HEK293T (cell line): ENCODE measurements at regions not wholly inside any gene's neighbourhood (a gene's known extent, or its start where the extent isn't known, plus 50 kb on each side); places are given as distances from the start of the nearest gene placed in this dataset.
A peak's percentile ranks its signal among the peaks of the same experiment; 100 is the strongest.

Source experiments
- CTCF ChIA-PET: fragments of 350-600 bp; formaldehyde crosslinking; extraction: SDS; loops from one replicate; lab custom pipeline; 2021; ENCODE audit warnings: antibody characterized with exemption, inconsistent platforms; lab: Yijun Ruan, JAX
- POLR2A ChIA-PET: fragments of 350-600 bp; formaldehyde crosslinking; extraction: SDS; loops from one replicate; lab custom pipeline; 2020; ENCODE audit warnings: antibody characterized with exemption, inconsistent platforms; lab: Yijun Ruan, JAX
- DNase-seq: peaks from one replicate; pipeline ENCODE4 v3.0.0; 2012; ENCODE audit warnings: mixed read lengths; ENCODE audit errors: extremely low spot score
- ARNT ChIP-seq: fragments of 450-650 bp; IDR thresholded peaks from 2 replicates; pipeline ENCODE4 v1.6.1; 2017; ENCODE audit warnings: mild to moderate bottlenecking
- BHLHE40 ChIP-seq: fragments of 450-650 bp; IDR thresholded peaks from 2 replicates; pipeline ENCODE4 v1.6.1; 2016; ENCODE audit warnings: mild to moderate bottlenecking, moderate library complexity, borderline replicate concordance
- CTBP1 ChIP-seq: fragments of 450-650 bp; IDR thresholded peaks from 2 replicates; pipeline ENCODE4 v1.6.1; 2016; ENCODE audit warnings: borderline replicate concordance
- ELF4 ChIP-seq: fragments of 450-650 bp; IDR thresholded peaks from 2 replicates; pipeline ENCODE4 v1.6.1; 2017; ENCODE audit warnings: antibody characterized with exemption
- FOXA1 ChIP-seq: fragments of 450-650 bp; IDR thresholded peaks from 2 replicates; pipeline ENCODE4 v1.6.1; 2016; ENCODE audit warnings: mild to moderate bottlenecking
- FOXK2 ChIP-seq: fragments of 450-650 bp; IDR thresholded peaks from 2 replicates; pipeline ENCODE4 v1.6.1; 2016; ENCODE audit warnings: mild to moderate bottlenecking
- FOXM1 ChIP-seq: fragments of 450-650 bp; IDR thresholded peaks from 2 replicates; pipeline ENCODE4 v1.6.1; 2017; ENCODE audit warnings: mild to moderate bottlenecking, borderline replicate concordance
- HDGF ChIP-seq: fragments of 450-650 bp; IDR thresholded peaks from 2 replicates; pipeline ENCODE4 v1.6.1; 2017; ENCODE audit warnings: antibody characterized with exemption, borderline replicate concordance
- L3MBTL2 ChIP-seq: fragments of 450-650 bp; conservative IDR thresholded peaks from 2 replicates; pipeline ENCODE4 v1.6.1; 2016; ENCODE audit warnings: mild to moderate bottlenecking
- LEF1 ChIP-seq: fragments of 450-650 bp; IDR thresholded peaks from 2 replicates; pipeline ENCODE4 v1.6.1; 2017; ENCODE audit warnings: mild to moderate bottlenecking, borderline replicate concordance
- NFRKB ChIP-seq: fragments of 450-650 bp; IDR thresholded peaks from 2 replicates; pipeline ENCODE4 v1.6.1; 2016; ENCODE audit warnings: mild to moderate bottlenecking, moderate library complexity
- SP1 ChIP-seq: fragments of 450-650 bp; IDR thresholded peaks from 2 replicates; pipeline ENCODE4 v1.6.1; 2017
- SUZ12 ChIP-seq: fragments of 450-650 bp; IDR thresholded peaks from 2 replicates; pipeline ENCODE4 v1.6.1; 2016; ENCODE audit warnings: mild to moderate bottlenecking
- TARDBP ChIP-seq: fragments of 450-650 bp; IDR thresholded peaks from 2 replicates; pipeline ENCODE4 v1.6.1; 2016
- ZNF384 ChIP-seq: fragments of 450-650 bp; IDR thresholded peaks from 2 replicates; pipeline ENCODE4 v1.6.1; 2016
- TF ChIP-seq, protein P1 (sequence below): fragments of 450-650 bp; IDR thresholded peaks from 2 replicates; pipeline ENCODE4 v1.6.1; 2016

DNA sequence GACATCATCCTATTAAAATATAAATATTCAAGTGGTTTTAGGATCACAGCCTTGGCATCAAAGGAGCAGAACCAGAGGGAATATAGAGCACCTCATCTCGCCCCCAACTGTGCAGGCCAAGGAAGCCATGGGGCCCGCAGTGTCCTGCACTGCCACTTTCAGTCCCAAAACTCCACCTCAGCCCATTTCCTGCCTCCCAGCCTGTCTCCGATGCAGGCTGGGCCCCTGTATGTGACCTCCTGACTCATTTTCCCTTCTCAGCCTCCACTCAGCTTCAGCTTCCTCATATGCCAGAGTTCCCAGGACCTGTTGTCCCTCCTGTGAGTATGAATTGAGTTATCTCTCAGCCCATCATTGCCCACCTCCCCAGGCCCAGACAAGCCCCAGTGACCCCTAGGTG, 72.9 kb upstream of the GLI2 start:
- TF ChIP-seq ZNF384 (no peak), BHLHE40 (no peak), TARDBP (no peak), SP1 (no peak), ARNT (no peak), L3MBTL2 (no peak)
- POLR2A ChIA-PET = no interaction called here
- CTCF ChIA-PET = no interaction called here
- no peak for DNase-seq

DNA sequence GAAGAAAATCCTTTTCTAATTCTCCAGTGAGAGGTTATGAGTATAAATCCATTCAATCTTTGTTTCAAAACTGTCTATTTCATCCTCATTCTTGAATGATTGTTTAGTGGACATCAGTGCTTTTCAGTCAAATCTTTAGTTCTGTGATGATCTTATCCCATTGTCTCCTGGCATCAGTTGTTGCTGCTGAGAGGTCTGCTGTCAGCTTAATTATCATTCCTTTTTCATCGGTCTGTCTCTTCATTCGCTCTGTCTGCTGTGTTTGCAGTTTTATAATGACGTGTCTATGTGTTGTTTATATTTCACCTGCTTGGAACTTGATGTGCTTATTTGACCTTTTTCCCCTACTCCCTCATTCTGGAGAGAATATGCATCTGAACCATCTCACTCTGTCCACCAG, 69.2 kb upstream of the GLI2 start:
- no peak for TF ChIP-seq BHLHE40
- no peak for TF ChIP-seq ZNF384
- TF ChIP-seq CTBP1 = no peak
- TF ChIP-seq ELF4 = no peak
- TF ChIP-seq L3MBTL2 = no peak
- TF ChIP-seq, protein P1, sequence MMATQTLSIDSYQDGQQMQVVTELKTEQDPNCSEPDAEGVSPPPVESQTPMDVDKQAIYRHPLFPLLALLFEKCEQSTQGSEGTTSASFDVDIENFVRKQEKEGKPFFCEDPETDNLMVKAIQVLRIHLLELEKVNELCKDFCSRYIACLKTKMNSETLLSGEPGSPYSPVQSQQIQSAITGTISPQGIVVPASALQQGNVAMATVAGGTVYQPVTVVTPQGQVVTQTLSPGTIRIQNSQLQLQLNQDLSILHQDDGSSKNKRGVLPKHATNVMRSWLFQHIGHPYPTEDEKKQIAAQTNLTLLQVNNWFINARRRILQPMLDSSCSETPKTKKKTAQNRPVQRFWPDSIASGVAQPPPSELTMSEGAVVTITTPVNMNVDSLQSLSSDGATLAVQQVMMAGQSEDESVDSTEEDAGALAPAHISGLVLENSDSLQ = no peak
- no peak for TF ChIP-seq ARNT
- no peak for DNase-seq
- ChIA-PET CTCF (interaction anchor here (0.7 kb wide), 1 partner anchor 339 kb away, joined by 3 read pairs; no protein-coding TSS in a partner anchor), POLR2A (no interaction called here)

DNA sequence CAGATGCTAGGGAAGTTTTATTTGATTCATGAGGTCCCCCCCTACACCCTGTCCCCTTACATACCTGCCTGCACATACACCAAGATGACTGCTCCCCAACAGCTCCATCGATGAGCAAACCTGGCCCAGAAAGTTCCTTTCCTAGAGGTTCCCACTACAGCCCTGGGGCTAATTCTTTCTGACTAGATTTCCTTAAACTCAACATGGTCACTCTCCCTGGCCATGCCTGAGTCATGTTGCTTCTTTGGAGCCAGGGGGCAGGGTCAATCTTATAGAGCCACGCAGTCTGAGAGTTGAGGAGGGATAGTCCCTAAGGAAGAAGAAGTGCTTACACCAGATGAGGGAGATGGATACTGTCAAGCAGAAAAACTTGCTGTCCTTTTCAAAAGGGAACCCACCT, 67.7 kb upstream of the GLI2 start:
- no peak for TF ChIP-seq CTBP1
- TF ChIP-seq ARNT = no peak
- no peak for TF ChIP-seq SP1
- no peak for TF ChIP-seq SUZ12
- no peak for TF ChIP-seq FOXA1
- no peak for TF ChIP-seq HDGF
- TF ChIP-seq BHLHE40 = no peak
- TF ChIP-seq TARDBP = no peak
- no peak for TF ChIP-seq ZNF384
- no peak for TF ChIP-seq FOXK2
- TF ChIP-seq L3MBTL2 = no peak
- TF ChIP-seq NFRKB = no peak
- TF ChIP-seq, protein P1 = no peak
- TF ChIP-seq FOXM1 = no peak
- TF ChIP-seq LEF1 = no peak
- no peak for TF ChIP-seq ELF4
- no peak for DNase-seq
- ChIA-PET CTCF (interaction anchor here (0.5 kb wide), 1 partner anchor 65 kb away, joined by 3 read pairs; no protein-coding TSS in a partner anchor), POLR2A (no interaction called here)

DNA sequence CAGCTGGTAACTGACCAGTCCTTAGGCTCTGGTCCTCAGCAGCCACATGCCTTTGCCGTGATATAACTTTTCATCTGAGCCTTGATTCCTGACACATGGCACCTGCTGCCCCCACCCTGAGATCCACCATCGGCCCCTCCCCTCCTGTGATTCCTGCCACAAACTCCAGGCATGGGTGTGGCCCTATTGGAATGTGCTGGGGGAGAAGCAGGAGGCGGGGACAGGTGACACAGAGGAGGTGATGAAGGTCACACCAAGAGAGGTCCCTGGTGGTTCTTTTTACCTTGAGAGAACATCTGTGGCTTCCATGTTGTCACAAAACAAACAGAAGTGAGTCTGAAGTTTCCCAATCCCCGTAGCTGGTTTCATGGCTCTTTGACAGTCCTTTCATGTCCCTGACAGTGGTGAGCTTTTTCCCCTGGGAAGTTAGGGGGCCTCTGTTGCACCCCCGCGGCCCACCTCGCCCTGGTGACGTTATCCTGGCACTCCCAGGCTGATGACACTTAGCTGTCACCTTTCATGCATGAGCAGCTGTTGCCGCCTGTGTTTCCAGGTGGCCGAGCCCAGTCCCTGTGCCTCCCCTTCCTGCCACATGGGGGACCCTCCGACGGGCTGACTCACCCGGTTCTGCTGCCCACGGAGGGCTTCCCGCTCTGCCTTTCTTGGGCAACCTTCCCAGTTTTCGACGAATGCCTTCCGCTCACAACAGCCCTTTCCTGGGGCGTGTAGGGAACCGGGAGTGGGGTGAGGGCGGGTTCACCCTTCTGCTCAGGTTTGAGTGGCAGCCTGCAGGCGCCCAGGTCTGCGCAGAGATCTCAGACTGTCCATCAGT, 66.3 kb upstream of the GLI2 start:
- ChIA-PET CTCF (interaction anchor here (0.7 kb wide), 1 partner anchor 380 kb away, joined by 8 read pairs; no protein-coding TSS in a partner anchor), POLR2A (no interaction called here)
- TF ChIP-seq SP1 = no peak
- TF ChIP-seq, protein P1 = peak; percentile 19; the same call in 1 of the 2 replicates
- peak; percentile 55 for DNase-seq

DNA sequence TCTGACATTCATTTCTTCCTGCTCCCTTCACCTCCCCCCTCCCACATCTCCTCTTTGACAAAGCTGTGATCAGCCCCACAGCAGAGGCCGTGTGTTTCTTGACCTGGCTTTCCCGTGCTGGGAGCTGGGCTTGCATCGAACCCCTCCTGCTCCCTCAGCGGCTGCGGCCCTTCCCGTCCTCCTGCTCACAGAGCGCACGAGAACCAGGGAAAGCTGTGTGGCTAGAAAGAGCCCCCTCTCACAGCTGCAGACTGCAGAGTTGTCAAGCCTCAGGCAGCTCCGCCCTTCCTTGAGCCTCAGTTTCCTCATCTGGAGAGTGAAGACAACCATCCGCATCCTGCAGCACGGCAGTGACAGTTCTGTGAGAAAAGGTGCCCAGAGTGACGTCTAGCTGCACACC, 65.7 kb upstream of the GLI2 start:
- ChIA-PET POLR2A (interaction anchor here (1.1 kb wide), 1 partner anchor 334 kb away, joined by 3 read pairs; no protein-coding TSS in a partner anchor), CTCF (no interaction called here)
- no peak for DNase-seq
- TF ChIP-seq SUZ12 = no peak
- TF ChIP-seq ZNF384 = no peak
- no peak for TF ChIP-seq ARNT
- TF ChIP-seq TARDBP = no peak
- TF ChIP-seq BHLHE40 = no peak
- TF ChIP-seq CTBP1 = no peak
- no peak for TF ChIP-seq ELF4

DNA sequence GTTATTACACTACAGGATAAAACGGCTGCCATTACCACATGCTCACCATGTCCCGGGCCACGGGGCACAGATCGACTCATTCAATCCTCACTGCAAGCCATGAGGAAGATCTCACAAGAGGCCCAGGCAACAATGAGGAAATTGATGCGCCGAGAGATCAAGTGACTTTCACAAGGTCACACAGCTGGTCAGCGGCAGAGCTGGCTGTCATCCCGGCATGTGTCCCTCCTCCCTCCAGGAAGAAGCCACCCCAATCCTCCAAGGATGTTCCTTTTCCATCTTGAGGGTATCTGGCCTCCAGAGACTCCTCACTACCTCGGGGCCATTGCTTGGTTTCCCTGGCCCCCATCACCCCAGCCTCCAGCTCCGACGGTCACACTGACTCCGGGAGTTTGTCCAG, 65.3 kb upstream of the GLI2 start:
- DNase-seq = no peak
- TF ChIP-seq ARNT = no peak
- no peak for TF ChIP-seq L3MBTL2
- no peak for TF ChIP-seq CTBP1
- TF ChIP-seq LEF1 = no peak
- TF ChIP-seq, protein P1 = no peak
- TF ChIP-seq SP1 = no peak
- no peak for TF ChIP-seq BHLHE40
- TF ChIP-seq FOXM1 = no peak
- TF ChIP-seq ZNF384 = no peak
- TF ChIP-seq ELF4 = no peak
- ChIA-PET CTCF (interaction anchor here (0.6 kb wide), 1 partner anchor 130 kb away, joined by 3 read pairs; no protein-coding TSS in a partner anchor), POLR2A (interaction anchor here (1.1 kb wide), 1 partner anchor 334 kb away, joined by 3 read pairs; no protein-coding TSS in a partner anchor)
